Caco-2 (cell line): ENCODE measurements at regions not wholly inside any gene's neighbourhood (a gene's known extent, or its start where the extent isn't known, plus 50 kb on each side); places are given as distances from the start of the nearest gene placed in this dataset.

Experiments
- BruUV-seq: library from RNA; stranded (reverse); fragments of 400-500 nt; replicated peaks from 2 replicates; lab custom pipeline; 2021; lab: Mats Ljungman, UMichigan
- CTCF ChIA-PET: fragments of 300-600 bp; sonication (Branson Sonifier 250); formaldehyde crosslinking; loops from one replicate; lab custom pipeline; 2022; ENCODE audit warnings: antibody characterized with exemption; lab: Charles Lee
- POLR2A ChIA-PET: fragments of 300-600 bp; sonication (Branson Sonifier 250); formaldehyde crosslinking; loops from one replicate; lab custom pipeline; 2022; ENCODE audit warnings: antibody characterized with exemption; lab: Charles Lee
- DNase-seq, 2 experiments: peaks; one replicate each; pipeline versions ENCODE4 v3.0.0 to v3.0.0-alpha.2; 2020 to 2022
- H3K27me3 ChIP-seq: replicated peaks from 2 replicates; pipeline ENCODE4 v1.6.0; 2011; ENCODE audit warnings: low read length; ENCODE audit not compliant: control insufficient read depth, insufficient read depth
- H3K36me3 ChIP-seq: 2 replicates; pipeline ENCODE4 v1.5.1; 2011; ENCODE audit warnings: low read length; ENCODE audit not compliant: control insufficient read depth, insufficient read depth
- H3K4me1 ChIP-seq: fragments of 250-450 bp; sonication (Bioruptor Pico); 2 replicates; pipeline ENCODE4 v1.5.1; 2020; ENCODE audit warnings: mild to moderate bottlenecking
- H3K4me3 ChIP-seq: 2 replicates; pipeline ENCODE4 v1.5.1; 2011; ENCODE audit warnings: low read depth, mild to moderate bottlenecking, control low read depth, low read length
- H3K9me3 ChIP-seq: fragments of 250-450 bp; sonication (Bioruptor Pico); 2 replicates; pipeline ENCODE4 v1.5.1; 2020; ENCODE audit warnings: mild to moderate bottlenecking, moderate library complexity
- H3K27ac Mint-ChIP-seq: one replicate; pipeline ENCODE4 v1.8.0; 2022; ENCODE audit warnings: mixed read lengths; ENCODE audit not compliant: unreplicated experiment
- H3K27me3 Mint-ChIP-seq: one replicate; pipeline ENCODE4 v1.8.0; 2022; ENCODE audit warnings: mixed read lengths; ENCODE audit not compliant: insufficient read depth, unreplicated experiment
- H3K36me3 Mint-ChIP-seq: one replicate; pipeline ENCODE4 v1.8.0; 2022; ENCODE audit warnings: mild to moderate bottlenecking, mixed read lengths; ENCODE audit not compliant: insufficient read depth, unreplicated experiment
- H3K4me1 Mint-ChIP-seq: one replicate; pipeline ENCODE4 v1.8.0; 2022; ENCODE audit warnings: low read depth, mixed read lengths; ENCODE audit not compliant: unreplicated experiment
- H3K4me3 Mint-ChIP-seq: one replicate; pipeline ENCODE4 v1.8.0; 2022; ENCODE audit warnings: mild to moderate bottlenecking, moderate library complexity, mixed read lengths; ENCODE audit not compliant: unreplicated experiment
- H3K9me3 Mint-ChIP-seq: one replicate; pipeline ENCODE4 v1.8.0; 2022; ENCODE audit warnings: mixed read lengths; ENCODE audit not compliant: unreplicated experiment
- CTCF ChIP-seq, 2 experiments: fragments of 200-600 bp in 1 of 2; IDR thresholded peaks; 1 replicate in 1 of 2; 2 replicates in 1 of 2; pipeline versions ENCODE4 v1.5.1 to v1.8.0; 2011 to 2022; ENCODE audit warnings: antibody characterized with exemption in 1 of 2, control low read depth in 1 of 2, inconsistent platforms in 1 of 2, low read depth in 1 of 2, low read length in 1 of 2, mild to moderate bottlenecking in 1 of 2, moderate library complexity in 1 of 2; ENCODE audit not compliant: insufficient read depth in 1 of 2, severe bottlenecking in 1 of 2, unreplicated experiment in 1 of 2
- intact Hi-C: fragments of 100-400 bp; cut with micrococcal nuclease; formaldehyde crosslinking; loops from one replicate; pipeline ENCODE4 v1.10.0; 2022; ENCODE audit not compliant: unreplicated experiment

- Histone ChIP-seq H3K4me3 (no peak overlapping the region), H3K36me3 (no peaks in the 10 kb centered on the region), H3K4me1 (no peaks in the 10 kb centered on the region), H3K9me3 (no peaks in the 10 kb centered on the region), H3K27me3 (no peaks in the 10 kb centered on the region)
- BruUV-seq, result no TSS peak
- Mint-ChIP-seq H3K27ac (no peak overlapping the region), H3K27me3 (no peaks in the 10 kb centered on the region), H3K36me3 (no peaks in the 10 kb centered on the region), H3K4me1 (no peaks in the 10 kb centered on the region), H3K4me3 (no peak overlapping the region), H3K9me3 (no peaks in the 10 kb centered on the region)
- POLR2A ChIA-PET, result no interaction called here
- TF ChIP-seq CTCF (IDR thresholded peaks at IDR 0.05; ENCODE audit: insufficient read depth in 1 of 2, low read depth in 1 of 2, low read length in 1 of 2, severe bottlenecking in 1 of 2, unreplicated experiment in 1 of 2), result no peak
- CTCF ChIA-PET, result no interaction called here
- no peak for DNase-seq
- intact Hi-C loops, result no loop called here
Measured at GRCh38 chr6:112774319-112774718, 427.2 kb downstream of the RFPL4B start.

DNA sequence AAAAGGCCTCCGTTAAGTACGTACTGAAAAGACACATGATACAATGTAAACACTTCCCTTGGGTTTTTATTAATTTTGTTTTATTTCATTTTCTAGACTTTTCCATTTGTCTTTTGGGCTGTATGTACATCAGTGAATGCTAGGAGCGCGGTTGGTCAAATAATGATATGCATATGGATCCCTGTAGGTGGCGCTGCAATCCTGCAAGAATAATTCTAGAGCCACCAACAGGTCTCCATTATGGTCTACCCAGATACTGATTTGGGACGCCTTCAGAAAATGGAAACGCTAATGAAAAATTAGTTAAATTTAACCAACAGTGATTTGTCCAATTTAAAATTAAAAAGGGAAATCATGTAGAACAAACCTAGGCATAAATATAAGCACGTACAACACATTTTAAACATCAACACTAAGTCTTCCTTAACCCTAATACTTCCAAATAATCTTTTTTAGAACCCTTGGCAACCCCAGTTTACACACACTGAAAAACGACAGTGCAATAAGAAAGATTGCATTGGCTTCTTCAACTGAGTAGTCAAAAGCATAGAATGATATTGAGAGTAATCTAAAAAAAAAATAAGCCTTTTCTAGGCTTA lies 433.5 kb downstream of the RFPL4B start:
- Histone ChIP-seq H3K9me3 (no peaks in the 10 kb centered on the region), H3K4me3 (no peak overlapping the region), H3K4me1 (no peaks in the 10 kb centered on the region), H3K36me3 (no peaks in the 10 kb centered on the region), H3K27me3 (no peaks in the 10 kb centered on the region)
- H3K36me3 Mint-ChIP-seq, result no peaks in the 10 kb centered on the region
- intact Hi-C loops, result loop anchor here (1.0 to 10.0 kb wide), 6 partner anchors 94 to 1156 kb away; no protein-coding TSS in a partner anchor
- no TSS peak for BruUV-seq
- no peaks in the 10 kb centered on the region for H3K9me3 Mint-ChIP-seq
- no peak overlapping the region for H3K27ac Mint-ChIP-seq
- peaks cover 5% of the 10 kb centered on the region for H3K27me3 Mint-ChIP-seq
- peak; percentile 74 to 84 for TF ChIP-seq CTCF (IDR thresholded peaks at IDR 0.05; ENCODE audit: insufficient read depth in 1 of 2, low read depth in 1 of 2, low read length in 1 of 2, severe bottlenecking in 1 of 2, unreplicated experiment in 1 of 2)
- CTCF ChIA-PET, result no interaction called here
- peak; percentile 62 to 74 for DNase-seq
- POLR2A ChIA-PET, result no interaction called here
- no peaks in the 10 kb centered on the region for H3K4me1 Mint-ChIP-seq
- no peak overlapping the region for H3K4me3 Mint-ChIP-seq

DNA sequence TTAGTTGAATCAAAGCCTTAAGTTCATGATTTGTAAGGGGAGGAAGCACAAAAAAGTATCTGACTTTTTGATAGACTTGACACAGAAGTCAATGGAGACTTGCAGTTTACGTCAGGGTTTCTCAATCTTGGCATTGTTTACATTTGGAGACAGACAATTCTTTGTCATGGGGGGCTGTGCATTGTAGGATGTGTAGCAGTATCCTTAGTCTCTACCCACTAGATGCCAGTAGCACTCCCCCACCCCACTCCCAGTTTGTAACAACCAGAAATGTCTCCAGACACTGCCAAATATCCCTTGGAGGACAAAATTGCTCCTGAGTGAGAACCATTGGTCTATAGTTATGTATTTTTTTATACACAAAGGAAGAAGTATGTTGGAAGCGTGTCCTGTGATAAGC lies 434.1 kb downstream of the RFPL4B start:
- DNase-seq, result no peak
- Mint-ChIP-seq H3K4me3 (no peak overlapping the region), H3K36me3 (no peaks in the 10 kb centered on the region), H3K27ac (no peak overlapping the region), H3K27me3 (peaks cover 5% of the 10 kb centered on the region), H3K9me3 (no peaks in the 10 kb centered on the region), H3K4me1 (no peaks in the 10 kb centered on the region)
- BruUV-seq, result no TSS peak
- no peak overlapping the region for H3K4me3 ChIP-seq
- intact Hi-C loops, result loop anchor here (2.0 to 10.0 kb wide), 2 partner anchors 94 to 526 kb away; no protein-coding TSS in a partner anchor
- no peaks in the 10 kb centered on the region for H3K4me1 ChIP-seq
- no peaks in the 10 kb centered on the region for H3K9me3 ChIP-seq
- ChIA-PET POLR2A (no interaction called here), CTCF (no interaction called here)
- H3K36me3 ChIP-seq, result no peaks in the 10 kb centered on the region
- TF ChIP-seq CTCF (IDR thresholded peaks at IDR 0.05; ENCODE audit: insufficient read depth in 1 of 2, low read depth in 1 of 2, low read length in 1 of 2, severe bottlenecking in 1 of 2, unreplicated experiment in 1 of 2), result no peak
- no peaks in the 10 kb centered on the region for H3K27me3 ChIP-seq
